Esophagus (tissue), 2 donors: ENCODE measurements at regions not wholly inside any gene's neighbourhood (a gene's known extent, or its start where the extent isn't known, plus 50 kb on each side); places are given as distances from the start of the nearest gene placed in this dataset.

Experiments used
- H3K27ac ChIP-seq, 2 donors: one replicate each; pipeline ENCODE4 v1.5.1; 2013; ENCODE audit warnings: low read depth in 2 of 2, mild to moderate bottlenecking in 2 of 2, inconsistent platforms in 1 of 2, low read length in 1 of 2, moderate library complexity in 1 of 2
- H3K27me3 ChIP-seq, 2 donors: one replicate each; pipeline ENCODE4 v1.6.1; 2013; ENCODE audit warnings: low read length in 2 of 2, control low read depth in 1 of 2, mild to moderate bottlenecking in 1 of 2; ENCODE audit not compliant: insufficient read depth in 2 of 2, control insufficient read depth in 1 of 2
- H3K36me3 ChIP-seq, 2 donors: one replicate each; pipeline ENCODE4 v1.6.1; 2013; ENCODE audit warnings: low read length in 1 of 2; ENCODE audit not compliant: control insufficient read depth in 2 of 2, insufficient read depth in 2 of 2
- H3K4me1 ChIP-seq, 2 donors: one replicate each; pipeline ENCODE4 v1.6.1; 2013; ENCODE audit warnings: low read length in 1 of 2; ENCODE audit not compliant: control insufficient read depth in 2 of 2, insufficient read depth in 2 of 2
- H3K4me3 ChIP-seq, 2 donors: one replicate each; pipeline ENCODE4 v1.5.1; 2013; ENCODE audit warnings: low read length in 2 of 2, mild to moderate bottlenecking in 2 of 2, low read depth in 1 of 2, moderate library complexity in 1 of 2
- H3K9me3 ChIP-seq, 2 donors: one replicate each; pipeline ENCODE4 v1.6.1; 2013; ENCODE audit warnings: mild to moderate bottlenecking in 2 of 2, low read depth in 1 of 2, low read length in 1 of 2, moderate library complexity in 1 of 2; ENCODE audit not compliant: control insufficient read depth in 2 of 2, insufficient read depth in 1 of 2
- WGBS, 2 donors: extraction: QIAGEN DNeasy Blood & Tissue Kit; methylation state at CpG; one replicate each; pipeline ENCODE4 v1.1.7; 2013; 5-methylcytosine and 5-hydroxymethylcytosine counted together
- donor health status: healthy with polysubstance abuse.
- donor health status: Bipolar disorder and iron deficiency.

DNA sequence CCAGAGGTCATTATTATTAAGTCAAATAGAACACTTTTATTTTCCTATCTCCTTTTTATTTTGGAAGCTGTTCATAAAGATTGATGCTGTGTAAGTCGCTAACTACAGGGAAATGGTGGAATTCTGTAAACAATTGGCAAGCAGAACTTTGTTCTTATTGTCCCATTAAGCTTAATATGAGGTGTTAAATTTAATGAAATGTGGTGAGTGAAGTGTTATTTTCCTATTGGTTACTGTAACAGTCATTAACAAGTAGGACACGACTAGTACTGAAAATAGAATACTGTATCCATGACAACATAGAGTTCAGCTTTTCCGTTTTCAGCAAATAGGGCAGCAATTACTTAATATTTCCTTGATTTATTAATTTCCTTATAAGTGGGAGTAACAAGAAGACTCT lies 279.1 kb upstream of the ZEB2 start:
- Histone ChIP-seq H3K27ac (no peak overlapping the region), H3K4me1 (no peaks in the 10 kb centered on the region), H3K9me3 (no peaks in the 10 kb centered on the region), H3K4me3 (no peak overlapping the region), H3K27me3 (no peaks in the 10 kb centered on the region), H3K36me3 (no peaks in the 10 kb centered on the region)
- 69 to 73% methylated on average over 3 of the region's 3 CpGs for WGBS, 2 donors

DNA sequence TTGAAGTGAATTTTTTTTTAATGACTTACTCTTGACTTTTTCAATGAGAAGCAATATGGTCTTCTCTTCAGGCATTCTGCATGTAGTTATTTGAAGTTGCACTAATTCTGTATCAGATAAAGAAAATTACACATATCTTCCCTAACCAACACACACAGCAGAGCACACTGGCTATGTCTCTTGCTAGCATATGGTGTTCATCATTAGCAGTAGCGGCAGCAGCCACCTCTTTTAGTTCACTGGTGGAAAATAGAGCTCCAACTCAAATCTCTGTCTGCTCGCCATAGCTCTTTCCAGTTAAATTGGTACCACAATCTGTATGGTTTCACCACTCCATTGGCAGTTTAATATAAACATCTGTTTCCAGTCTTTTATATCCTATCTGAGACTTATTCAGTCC lies 278.1 kb upstream of the ZEB2 start:
- Histone ChIP-seq H3K36me3 (no peaks in the 10 kb centered on the region), H3K9me3 (no peaks in the 10 kb centered on the region), H3K27ac (no peak overlapping the region), H3K4me1 (no peaks in the 10 kb centered on the region), H3K27me3 (no peaks in the 10 kb centered on the region), H3K4me3 (no peak overlapping the region)
- WGBS, 2 donors, result 83 to 89% methylated on average over 2 of the region's 2 CpGs

DNA sequence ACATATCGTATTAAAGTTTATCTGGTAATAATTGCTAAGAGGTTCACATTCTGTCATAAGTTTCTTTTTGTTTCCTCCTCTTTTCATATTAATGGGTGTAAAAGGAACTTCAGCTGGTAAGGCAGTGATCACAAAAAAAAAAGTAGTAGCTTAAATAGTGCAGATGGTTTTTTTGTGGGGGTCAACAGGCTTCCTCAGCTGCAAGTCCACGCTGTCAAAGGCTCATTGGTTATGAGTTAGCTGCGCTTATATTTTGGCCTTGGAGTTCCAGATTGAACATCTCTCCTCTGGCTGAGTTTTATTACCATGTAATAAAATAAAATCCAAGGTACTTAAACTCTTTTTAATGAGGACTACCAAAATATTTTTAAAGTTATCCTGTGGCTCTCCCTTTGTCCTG lies 277.0 kb upstream of the ZEB2 start:
- H3K4me3 ChIP-seq, result no peak overlapping the region

DNA sequence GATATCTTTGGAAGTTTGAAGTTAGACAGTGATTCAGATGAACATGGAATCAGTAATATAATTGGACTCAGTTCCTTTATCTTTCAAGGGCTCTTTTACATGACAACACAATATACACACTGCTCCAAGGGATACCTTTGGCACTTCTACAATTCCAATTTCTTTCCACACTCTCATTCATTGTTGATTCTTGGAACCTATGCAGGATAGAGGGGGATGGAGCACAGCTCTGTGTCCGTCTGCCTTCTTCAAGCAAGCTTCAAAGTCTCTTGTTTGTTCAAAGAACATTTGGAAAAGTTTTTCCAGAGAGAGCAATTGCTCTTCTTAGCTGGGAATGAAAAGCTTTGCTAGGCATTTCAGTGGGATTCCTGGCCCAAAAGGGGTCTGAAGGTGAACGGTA lies 276.2 kb upstream of the ZEB2 start:
- no peak overlapping the region for H3K27ac ChIP-seq
- no peaks in the 10 kb centered on the region for H3K4me1 ChIP-seq
- no peaks in the 10 kb centered on the region for H3K27me3 ChIP-seq
- 64 to 78% methylated on average over 2 of the region's 2 CpGs for WGBS, 2 donors
- H3K9me3 ChIP-seq, result no peaks in the 10 kb centered on the region
- H3K4me3 ChIP-seq, result no peak overlapping the region
- H3K36me3 ChIP-seq, result no peaks in the 10 kb centered on the region

More for the DNA sequence above, 277.0 kb upstream of the ZEB2 start:
- 75 to 85% methylated on average over 3 of the region's 3 CpGs for WGBS, 2 donors
- H3K9me3 ChIP-seq, result no peaks in the 10 kb centered on the region
- no peaks in the 10 kb centered on the region for H3K4me1 ChIP-seq
- H3K27ac ChIP-seq, result no peak overlapping the region
- H3K36me3 ChIP-seq, result no peaks in the 10 kb centered on the region
- no peaks in the 10 kb centered on the region for H3K27me3 ChIP-seq

DNA sequence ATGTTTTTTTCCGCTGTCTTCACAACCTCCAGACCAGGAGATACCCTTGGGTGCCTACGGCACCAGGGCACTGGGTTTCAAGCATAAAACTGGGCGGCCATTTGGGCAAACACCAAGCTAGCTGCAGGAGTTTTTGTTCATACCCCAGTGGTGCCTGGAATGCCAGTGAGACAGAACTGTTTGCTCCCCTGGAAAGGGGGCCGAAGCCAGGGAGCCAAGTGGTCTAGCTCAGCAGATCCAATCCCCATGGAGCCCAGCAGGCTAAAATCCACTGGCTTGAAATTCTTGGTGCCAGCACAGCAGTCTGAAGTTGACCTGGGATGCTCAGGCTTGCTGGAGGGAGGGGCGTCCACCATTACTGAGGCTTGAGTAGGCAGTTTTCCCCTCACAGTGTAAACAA lies 265.3 kb upstream of the ZEB2 start:
- H3K36me3 ChIP-seq, result no peaks in the 10 kb centered on the region
- no peaks in the 10 kb centered on the region for H3K4me1 ChIP-seq
- no peak overlapping the region for H3K27ac ChIP-seq
- H3K27me3 ChIP-seq, result no peaks in the 10 kb centered on the region
- H3K4me3 ChIP-seq, result no peak overlapping the region
- 87 to 94% methylated on average over 5 of the region's 5 CpGs for WGBS, 2 donors
- no peaks in the 10 kb centered on the region for H3K9me3 ChIP-seq

DNA sequence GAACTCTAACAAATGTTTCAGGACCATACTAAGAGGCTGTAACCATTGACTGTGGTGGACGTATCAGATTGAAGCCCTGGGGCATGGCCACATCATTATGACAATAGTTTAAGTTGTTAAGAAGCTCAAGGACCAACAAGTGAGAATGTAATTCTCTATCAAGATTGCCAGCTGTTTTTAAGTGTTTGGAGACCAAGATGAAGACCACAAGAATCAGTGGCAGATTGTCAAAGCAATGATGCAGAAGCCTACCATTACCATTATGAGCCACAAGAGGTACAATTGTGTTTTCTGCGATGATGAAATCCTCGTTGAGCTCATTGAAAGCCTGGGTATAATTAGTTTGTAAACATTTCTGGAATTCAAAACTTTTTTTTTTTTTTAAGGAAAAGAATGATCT lies 261.1 kb upstream of the ZEB2 start:
- Histone ChIP-seq H3K4me3 (no peak overlapping the region), H3K27me3 (no peaks in the 10 kb centered on the region), H3K9me3 (no peaks in the 10 kb centered on the region), H3K27ac (no peak overlapping the region), H3K36me3 (no peaks in the 10 kb centered on the region), H3K4me1 (no peaks in the 10 kb centered on the region)
- WGBS, 2 donors, result 80 to 85% methylated on average over 3 of the region's 3 CpGs

DNA sequence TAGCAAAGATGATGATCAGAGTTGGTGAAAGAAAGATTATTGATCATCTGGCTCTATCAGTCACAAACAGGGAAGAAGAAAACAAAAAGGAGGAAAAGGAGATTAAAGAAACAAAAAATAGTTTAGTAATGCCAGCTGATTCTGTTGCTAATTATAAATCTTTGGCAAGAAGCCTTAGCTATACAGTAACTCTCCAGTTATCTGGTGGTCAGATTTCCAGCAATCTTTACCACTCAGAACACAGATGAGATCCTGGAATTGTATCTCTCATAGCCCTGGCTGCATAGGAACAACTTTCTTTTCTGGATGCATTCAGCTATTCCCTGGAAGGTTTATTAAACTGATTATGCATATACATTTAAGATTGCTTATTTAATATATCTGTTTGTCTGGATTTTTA lies 256.8 kb upstream of the ZEB2 start:
- Histone ChIP-seq H3K36me3 (no peaks in the 10 kb centered on the region), H3K9me3 (no peaks in the 10 kb centered on the region), H3K27ac (no peak overlapping the region), H3K27me3 (no peaks in the 10 kb centered on the region), H3K4me1 (no peaks in the 10 kb centered on the region), H3K4me3 (no peak overlapping the region)

DNA sequence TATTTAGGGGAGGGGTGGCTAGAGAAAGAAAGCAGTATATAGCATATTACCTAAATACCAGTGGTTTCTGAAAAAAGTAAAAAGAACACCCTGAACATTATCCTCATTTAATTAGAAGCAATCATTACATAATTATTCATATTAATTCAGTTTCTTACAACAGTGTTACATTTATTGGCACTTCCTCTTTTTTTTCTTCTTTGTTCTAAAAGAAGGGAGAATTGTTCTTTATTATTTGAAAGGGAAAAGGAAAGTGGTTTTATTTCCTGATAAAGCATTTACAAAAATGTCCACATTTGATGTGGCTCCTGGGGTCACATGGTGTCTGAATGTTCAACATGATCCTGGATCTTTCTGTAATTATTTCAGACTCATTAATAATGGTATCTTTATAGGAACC lies 254.9 kb upstream of the ZEB2 start:
- H3K4me1 ChIP-seq, result no peaks in the 10 kb centered on the region
- no peaks in the 10 kb centered on the region for H3K27me3 ChIP-seq
- H3K9me3 ChIP-seq, result no peaks in the 10 kb centered on the region
- no peak overlapping the region for H3K27ac ChIP-seq
- no peaks in the 10 kb centered on the region for H3K36me3 ChIP-seq
- H3K4me3 ChIP-seq, result no peak overlapping the region

DNA sequence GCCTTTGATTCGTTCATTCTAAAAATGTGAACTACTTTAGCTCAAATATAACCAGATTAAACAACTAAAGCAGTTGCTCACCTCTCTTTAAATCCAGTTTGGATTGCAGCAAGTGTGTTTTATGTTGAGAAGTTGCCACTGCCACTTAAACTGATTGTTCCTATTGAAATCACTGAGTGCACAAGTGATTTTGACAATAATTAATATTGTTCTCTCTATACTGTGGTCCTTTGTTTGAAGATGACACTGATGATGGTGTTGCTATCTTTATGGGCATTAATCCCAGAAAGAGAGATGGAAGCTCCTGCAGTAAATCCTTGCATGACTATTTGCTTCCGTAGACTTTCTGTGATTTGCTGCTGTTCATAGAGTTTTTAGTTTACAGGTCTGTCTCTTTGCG lies 251.4 kb upstream of the ZEB2 start:
- H3K4me1 ChIP-seq, result no peaks in the 10 kb centered on the region
- H3K27me3 ChIP-seq, result no peaks in the 10 kb centered on the region
- 92 to 94% methylated on average over 3 of the region's 3 CpGs for WGBS, 2 donors

DNA sequence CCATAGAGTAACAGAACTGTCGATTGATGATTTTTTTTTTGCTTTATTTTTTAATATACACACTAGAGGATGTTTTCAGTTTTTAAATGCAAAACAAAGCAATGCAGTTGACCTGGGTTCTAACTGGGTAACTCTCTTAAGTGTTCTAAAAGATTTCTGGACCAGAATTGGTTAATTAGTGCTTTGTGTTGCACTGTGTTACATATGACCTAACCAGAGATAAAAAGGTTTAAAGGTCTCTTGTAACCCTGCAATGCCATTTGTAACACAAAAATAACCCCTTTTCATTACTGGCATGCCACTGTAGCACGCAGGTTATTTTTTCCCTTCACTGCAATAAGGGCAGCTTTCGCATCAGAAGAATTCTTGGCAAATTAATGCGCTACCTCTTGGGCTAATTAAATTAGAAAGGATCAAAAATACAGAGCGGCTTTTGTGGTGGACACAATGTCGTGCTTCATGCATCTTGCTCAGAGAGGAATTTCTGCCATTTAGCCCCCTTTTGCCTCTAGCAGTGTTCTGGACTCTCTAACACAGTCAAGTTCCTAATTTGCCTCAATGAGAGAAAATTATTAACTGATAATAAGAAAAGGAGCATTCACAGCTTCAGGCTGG lies 250.8 kb upstream of the ZEB2 start:
- H3K4me1 ChIP-seq, result no peaks in the 10 kb centered on the region
- H3K36me3 ChIP-seq, result no peaks in the 10 kb centered on the region
- no peaks in the 10 kb centered on the region for H3K27me3 ChIP-seq
- no peaks in the 10 kb centered on the region for H3K9me3 ChIP-seq
- 82 to 87% methylated on average over 6 of the region's 6 CpGs for WGBS, 2 donors
- no peak overlapping the region for H3K4me3 ChIP-seq
- H3K27ac ChIP-seq, result no peak overlapping the region

More for the DNA sequence above, 251.4 kb upstream of the ZEB2 start:
- H3K27ac ChIP-seq, result no peak overlapping the region
- H3K9me3 ChIP-seq, result no peaks in the 10 kb centered on the region
- H3K36me3 ChIP-seq, result no peaks in the 10 kb centered on the region
- no peak overlapping the region for H3K4me3 ChIP-seq
